Activated CD4-positive, alpha-beta T cell treated with anti-CD3 and anti-CD28 coated beads for 24 hours (primary cell): ENCODE measurements at regions not wholly inside any gene's neighbourhood (a gene's known extent, or its start where the extent isn't known, plus 50 kb on each side); places are given as distances from the start of the nearest gene placed in this dataset.

Source experiments
- DNase-seq, 2 donors: peaks; one replicate each; pipeline ENCODE4 v3.0.0-alpha.2; 2020; ENCODE audit warnings: low read depth in 2 of 2

- DNase-seq: no peak
Observed at GRCh38 chr14:27085500-27085899, 487.7 kb upstream of the NOVA1 start.

GRCh38 chr14:27090716-27091115, 492.9 kb upstream of the NOVA1 start:
- DNase-seq: no peak

- DNase-seq: no peak
Observed at GRCh38 chr14:27091973-27092372, 494.1 kb upstream of the NOVA1 start.

GRCh38 chr14:27096091-27096490, 498.3 kb upstream of the NOVA1 start:
- no peak for DNase-seq

- DNase-seq: no peak
Observed at GRCh38 chr14:27098451-27098850, 500.6 kb upstream of the NOVA1 start.

- DNase-seq: no peak
Observed at GRCh38 chr14:27114180-27114579, 516.3 kb upstream of the NOVA1 start.

GRCh38 chr14:27123162-27123561, 525.3 kb upstream of the NOVA1 start:
- DNase-seq: no peak

- no peak for DNase-seq
Observed at GRCh38 chr14:27127838-27128237, 530.0 kb upstream of the NOVA1 start.

GRCh38 chr14:27134200-27134599, 536.4 kb upstream of the NOVA1 start:
- DNase-seq: no peak

- DNase-seq: no peak
Observed at GRCh38 chr14:27145170-27145569, 547.3 kb upstream of the NOVA1 start.

- DNase-seq: no peak
Observed at GRCh38 chr14:27148143-27148542, 550.3 kb upstream of the NOVA1 start.

- DNase-seq: no peak
Observed at GRCh38 chr14:27164139-27164538, 566.3 kb upstream of the NOVA1 start.

GRCh38 chr14:27175489-27175888, 577.7 kb upstream of the NOVA1 start:
- no peak for DNase-seq

- DNase-seq: no peak
Observed at GRCh38 chr14:27181333-27181732, 583.5 kb upstream of the NOVA1 start.

GRCh38 chr14:27184427-27184826, 586.6 kb upstream of the NOVA1 start:
- no peak for DNase-seq

GRCh38 chr14:27186048-27186447, 588.2 kb upstream of the NOVA1 start:
- DNase-seq: no peak

GRCh38 chr14:27187136-27187535, 589.3 kb upstream of the NOVA1 start:
- DNase-seq: no peak

- no peak for DNase-seq
Observed at GRCh38 chr14:27190296-27190695, 592.5 kb upstream of the NOVA1 start.

- DNase-seq: no peak
Observed at GRCh38 chr14:27199272-27199671, 601.4 kb upstream of the NOVA1 start.

GRCh38 chr14:27205036-27205435, 607.2 kb upstream of the NOVA1 start:
- DNase-seq: no peak

GRCh38 chr14:27211741-27212140, 613.9 kb upstream of the NOVA1 start:
- DNase-seq: no peak

GRCh38 chr14:27222671-27223070, 624.8 kb upstream of the NOVA1 start:
- DNase-seq: no peak

- DNase-seq: no peak
Observed at GRCh38 chr14:27223906-27224305, 626.1 kb upstream of the NOVA1 start.

GRCh38 chr14:27228053-27228452, 630.2 kb upstream of the NOVA1 start:
- no peak for DNase-seq

GRCh38 chr14:27234331-27234730, 636.5 kb upstream of the NOVA1 start:
- no peak for DNase-seq
